ENCODE measurements at regions not wholly inside any gene's neighbourhood (a gene's known extent, or its start where the extent isn't known, plus 50 kb on each side); places are given as distances from the start of the nearest gene placed in this dataset.

DNA sequence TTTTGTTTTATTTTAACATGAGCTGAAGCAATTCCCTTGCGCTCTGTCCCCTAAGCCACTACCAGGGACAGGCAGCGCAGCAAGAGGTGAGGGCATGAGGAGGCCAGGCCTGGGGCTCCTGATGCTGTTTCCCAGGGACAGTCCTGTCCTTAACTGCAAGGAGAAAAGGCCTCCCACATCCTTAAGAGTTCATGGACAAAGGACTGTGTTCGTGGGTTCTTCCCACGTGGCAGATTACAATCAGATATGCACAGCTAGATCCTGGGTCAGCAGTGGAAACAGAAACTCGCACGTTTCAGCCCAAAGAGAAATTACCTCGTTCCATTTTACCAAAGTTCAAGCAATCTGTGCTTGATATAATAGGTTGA, 85.8 kb downstream of the MIS18A start:
- no peak overlapping the region for H3K4me3 ChIP-seq (ENCODE audit: low read depth, low read length)
- TF ChIP-seq, protein P1, sequence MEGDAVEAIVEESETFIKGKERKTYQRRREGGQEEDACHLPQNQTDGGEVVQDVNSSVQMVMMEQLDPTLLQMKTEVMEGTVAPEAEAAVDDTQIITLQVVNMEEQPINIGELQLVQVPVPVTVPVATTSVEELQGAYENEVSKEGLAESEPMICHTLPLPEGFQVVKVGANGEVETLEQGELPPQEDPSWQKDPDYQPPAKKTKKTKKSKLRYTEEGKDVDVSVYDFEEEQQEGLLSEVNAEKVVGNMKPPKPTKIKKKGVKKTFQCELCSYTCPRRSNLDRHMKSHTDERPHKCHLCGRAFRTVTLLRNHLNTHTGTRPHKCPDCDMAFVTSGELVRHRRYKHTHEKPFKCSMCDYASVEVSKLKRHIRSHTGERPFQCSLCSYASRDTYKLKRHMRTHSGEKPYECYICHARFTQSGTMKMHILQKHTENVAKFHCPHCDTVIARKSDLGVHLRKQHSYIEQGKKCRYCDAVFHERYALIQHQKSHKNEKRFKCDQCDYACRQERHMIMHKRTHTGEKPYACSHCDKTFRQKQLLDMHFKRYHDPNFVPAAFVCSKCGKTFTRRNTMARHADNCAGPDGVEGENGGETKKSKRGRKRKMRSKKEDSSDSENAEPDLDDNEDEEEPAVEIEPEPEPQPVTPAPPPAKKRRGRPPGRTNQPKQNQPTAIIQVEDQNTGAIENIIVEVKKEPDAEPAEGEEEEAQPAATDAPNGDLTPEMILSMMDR (IDR thresholded peaks at IDR 0.05; ENCODE audit: control insufficient read depth, extremely low read depth, insufficient read depth) = no peak
- no peak for DNase-seq (ENCODE audit: low read depth)

DNA sequence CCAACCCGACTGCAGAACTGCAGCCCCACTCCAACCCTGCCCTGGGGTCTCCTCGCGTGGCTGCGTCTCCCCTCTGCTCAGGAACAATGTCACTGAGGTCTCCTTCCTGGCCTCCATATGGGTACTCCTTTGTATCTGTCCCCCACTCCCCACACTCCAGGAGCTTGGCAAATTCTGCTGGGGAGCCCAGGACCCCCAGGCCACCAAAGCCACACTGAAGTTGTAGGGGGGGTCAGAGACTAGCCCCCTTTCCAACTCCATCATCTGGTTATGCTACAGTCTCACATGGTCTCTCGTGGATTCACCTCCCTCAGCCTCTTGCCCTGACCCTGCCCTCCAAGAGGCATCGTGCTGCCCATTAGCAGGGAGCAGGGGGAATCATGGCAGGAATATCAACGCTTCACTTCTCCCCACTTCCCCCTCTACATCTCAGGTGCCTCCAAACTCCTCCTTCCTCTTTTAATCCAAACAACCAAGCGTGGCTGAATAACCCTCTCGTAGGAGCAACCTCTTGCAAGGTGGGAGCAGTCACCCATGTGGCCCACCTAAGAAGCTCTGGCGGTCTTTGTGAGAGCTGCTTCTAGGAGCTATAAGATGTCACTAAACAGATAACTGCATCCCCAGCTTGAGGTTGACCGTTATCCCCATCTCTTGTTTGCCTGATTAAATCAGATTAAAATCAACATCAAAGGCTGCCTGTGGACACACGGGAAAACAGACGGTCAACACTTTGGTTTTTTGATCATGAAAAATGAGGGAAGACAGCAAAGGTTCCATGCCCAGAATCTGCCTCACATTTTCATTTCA, 86.4 kb downstream of the MIS18A start:
- TF ChIP-seq, protein P1 (IDR thresholded peaks at IDR 0.05; ENCODE audit: control insufficient read depth, extremely low read depth, insufficient read depth) = no peak
- no peak overlapping the region for H3K4me3 ChIP-seq (ENCODE audit: low read depth, low read length)
- no peak for DNase-seq (ENCODE audit: low read depth)

DNA sequence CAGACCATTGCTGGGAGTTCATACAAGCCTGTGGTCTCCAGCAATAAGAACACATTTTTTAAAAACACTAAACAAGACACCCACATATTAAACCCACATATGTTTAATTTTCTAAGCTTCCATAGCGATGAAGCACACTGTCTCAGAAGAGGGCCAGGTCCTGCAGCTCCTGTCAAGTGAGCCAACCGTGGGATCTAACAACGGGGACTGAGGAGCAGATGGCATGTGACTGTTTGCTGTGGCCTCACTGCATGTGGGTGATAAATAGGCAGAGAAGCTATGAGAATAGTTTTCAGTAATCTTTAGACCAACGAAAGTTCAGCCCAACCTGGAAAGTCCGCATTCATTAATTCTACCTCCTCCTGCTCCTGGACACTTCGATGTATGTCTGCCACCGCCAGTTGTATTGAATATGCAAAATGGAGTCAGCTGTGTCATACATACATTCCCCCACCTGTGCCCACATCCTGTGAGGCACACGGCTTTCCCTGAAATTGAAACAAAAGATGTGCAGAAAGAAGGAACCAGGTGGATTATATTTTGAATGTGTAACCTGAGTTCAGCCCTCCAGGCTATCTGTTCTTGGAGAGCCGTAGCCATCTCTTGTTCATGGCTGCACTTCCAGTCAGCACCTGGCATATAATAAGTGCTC, 88.2 kb downstream of the MIS18A start:
- no peak overlapping the region for H3K4me3 ChIP-seq (ENCODE audit: low read depth, low read length)
- TF ChIP-seq, protein P1 (IDR thresholded peaks at IDR 0.05; ENCODE audit: control insufficient read depth, extremely low read depth, insufficient read depth) = no peak
- DNase-seq (ENCODE audit: low read depth) = no peak

DNA sequence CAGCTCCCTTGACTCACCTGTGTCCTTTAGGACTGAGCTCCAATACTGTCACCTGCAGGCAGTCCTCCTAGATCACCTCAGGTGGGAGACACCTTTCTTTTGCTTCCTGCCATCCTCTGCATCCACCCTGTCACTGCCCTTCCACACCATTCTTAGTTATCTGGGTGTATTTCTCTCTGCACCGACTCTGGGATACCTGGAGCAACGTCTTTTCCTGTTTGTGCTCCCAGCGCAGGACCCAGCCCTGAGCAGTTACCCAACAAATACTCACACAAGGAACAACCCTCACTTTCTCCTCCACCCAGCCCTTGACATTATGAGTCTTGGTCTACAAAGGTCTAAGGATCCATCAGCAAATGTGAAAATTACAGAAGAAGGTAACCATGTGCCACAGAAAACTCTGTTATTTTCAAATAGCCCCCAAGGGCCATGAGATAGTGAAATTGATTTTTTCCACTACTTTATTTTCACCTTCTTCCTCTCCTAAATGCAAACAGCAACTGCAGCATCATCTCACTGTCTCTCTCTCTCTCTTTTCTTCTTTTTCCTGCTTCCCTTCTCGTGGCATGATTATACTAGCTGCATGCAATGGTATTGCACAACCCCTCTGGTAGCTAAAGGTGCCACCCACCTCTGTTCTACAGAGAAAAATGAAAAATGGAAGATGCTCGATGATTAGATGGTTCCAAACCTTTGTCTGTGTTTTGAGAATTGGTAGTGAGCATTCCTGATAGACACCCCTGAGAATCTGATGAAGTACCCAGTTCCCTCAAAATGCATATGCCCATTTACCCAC, 89.0 kb downstream of the MIS18A start:
- no peak overlapping the region for H3K4me3 ChIP-seq (ENCODE audit: low read depth, low read length)
- TF ChIP-seq, protein P1 (IDR thresholded peaks at IDR 0.05; ENCODE audit: control insufficient read depth, extremely low read depth, insufficient read depth) = no peak
- no peak for DNase-seq (ENCODE audit: low read depth)

DNA sequence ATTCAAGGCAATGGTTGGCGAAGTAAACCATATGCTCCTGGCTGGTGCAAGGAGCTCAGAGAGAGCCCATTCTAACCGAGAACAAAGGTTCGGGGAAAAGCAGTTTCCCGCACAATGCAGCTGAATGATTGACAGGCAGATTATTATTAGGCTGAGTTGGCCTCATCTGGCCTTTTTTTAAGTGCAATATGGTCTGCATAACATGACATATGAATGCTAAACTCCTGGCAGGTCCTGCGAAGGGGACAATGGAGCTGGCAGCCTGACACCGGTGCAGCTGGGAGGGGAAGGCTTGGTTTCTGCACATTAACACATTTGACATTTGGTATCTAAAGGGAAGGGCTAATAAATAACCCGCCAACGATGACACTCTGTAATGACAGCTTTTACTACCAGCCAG, 92.0 kb downstream of the MIS18A start:
- no peak for DNase-seq (ENCODE audit: low read depth)
- TF ChIP-seq, protein P1 (IDR thresholded peaks at IDR 0.05; ENCODE audit: control insufficient read depth, extremely low read depth, insufficient read depth) = no peak
- H3K4me3 ChIP-seq (ENCODE audit: low read depth, low read length) = no peak overlapping the region

DNA sequence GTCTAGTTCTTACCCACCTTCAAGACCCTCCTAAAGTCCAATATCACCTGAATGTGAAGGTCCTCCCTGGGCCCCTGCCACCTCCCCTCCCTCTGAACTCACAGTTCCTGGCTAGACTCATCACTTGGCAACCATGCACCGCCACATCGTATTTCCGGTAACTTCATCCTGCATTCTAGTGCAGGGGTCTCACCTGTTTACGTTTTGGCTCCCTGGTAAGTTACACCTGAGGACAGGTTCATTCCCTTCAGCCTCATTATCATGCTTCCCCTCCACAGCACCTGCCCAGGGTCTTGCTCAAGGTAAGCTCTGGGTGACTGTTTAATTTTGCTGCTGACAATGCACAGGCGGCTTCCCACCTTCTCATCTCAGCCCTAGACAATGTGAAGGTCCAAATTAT, 93.1 kb downstream of the MIS18A start:
- TF ChIP-seq, protein P1 (IDR thresholded peaks at IDR 0.05; ENCODE audit: control insufficient read depth, extremely low read depth, insufficient read depth) = no peak
- DNase-seq (ENCODE audit: low read depth) = no peak
- no peak overlapping the region for H3K4me3 ChIP-seq (ENCODE audit: low read depth, low read length)
